Karpas-422 (cell line): ENCODE measurements at regions not wholly inside any gene's neighbourhood (a gene's known extent, or its start where the extent isn't known, plus 50 kb on each side); places are given as distances from the start of the nearest gene placed in this dataset.
"Not testable (repeated sequence)": the region's sequence is repeated elsewhere in the genome, so short reads cannot be mapped to it uniquely, and the experiment has no call there.

Experiments
- DNase-seq: peaks from one replicate; pipeline ENCODE4 v3.0.0-alpha.2; 2015
- H2AFZ ChIP-seq: fragments of 200-600 bp; sonication (generic); 2 replicates; pipeline ENCODE4 v1.6.1; 2014; ENCODE audit warnings: antibody characterized with exemption, low read length, mixed read lengths
- H3K27ac ChIP-seq: fragments of 200-600 bp; sonication (generic); 2 replicates; pipeline ENCODE4 v1.5.1; 2014; ENCODE audit warnings: mild to moderate bottlenecking, low read length, moderate library complexity
- H3K27me3 ChIP-seq: fragments of 200-600 bp; sonication (generic); 2 replicates; pipeline ENCODE4 v1.6.1; 2014; ENCODE audit warnings: low read length, mixed read lengths
- H3K36me3 ChIP-seq: fragments of 200-600 bp; sonication (generic); 2 replicates; pipeline ENCODE4 v1.6.1; 2014; ENCODE audit warnings: low read length, mixed read lengths; ENCODE audit not compliant: insufficient read depth
- H3K4me1 ChIP-seq: fragments of 200-600 bp; sonication (generic); 2 replicates; pipeline ENCODE4 v1.6.1; 2014; ENCODE audit warnings: mild to moderate bottlenecking, low read length, mixed read lengths
- H3K4me2 ChIP-seq: fragments of 200-600 bp; sonication (generic); 2 replicates; pipeline ENCODE4 v1.6.1; 2014; ENCODE audit warnings: low read length, low read depth, mild to moderate bottlenecking; ENCODE audit not compliant: poor library complexity, severe bottlenecking
- H3K4me3 ChIP-seq: fragments of 200-600 bp; sonication (generic); 2 replicates; pipeline ENCODE4 v1.5.1; 2014; ENCODE audit warnings: mild to moderate bottlenecking, antibody characterized with exemption, low read length, mixed read lengths
- H3K79me2 ChIP-seq: fragments of 200-600 bp; sonication (generic); 2 replicates; pipeline ENCODE4 v1.6.1; 2014; ENCODE audit warnings: mild to moderate bottlenecking, low read length, mixed read lengths
- H3K9ac ChIP-seq: fragments of 200-600 bp; sonication (generic); 2 replicates; pipeline ENCODE4 v1.6.0; 2014; ENCODE audit warnings: low read length
- H3K9me2 ChIP-seq: fragments of 200-600 bp; sonication (generic), shearing (Covaris generic); replicated peaks from 2 replicates; pipeline ENCODE4 v1.6.0; 2014; ENCODE audit warnings: mild to moderate bottlenecking, low read length, moderate library complexity; ENCODE audit not compliant: insufficient read depth
- H3K9me3 ChIP-seq: fragments of 300-700, 200-600 bp; sonication (generic); 2 replicates; pipeline ENCODE4 v1.6.1; 2014; ENCODE audit warnings: low read length, mixed read lengths
- H4K20me1 ChIP-seq: fragments of 200-600 bp; sonication (generic); 2 replicates; pipeline ENCODE4 v1.6.1; 2014; ENCODE audit warnings: mild to moderate bottlenecking, antibody characterized with exemption, low read length, low read depth; ENCODE audit not compliant: insufficient read depth

GRCh38 chr9:26491922-26492607 is 400.5 kb downstream of the CAAP1 start:
- not testable (repeated sequence) for H2AFZ ChIP-seq, H3K27ac ChIP-seq, H3K4me1 ChIP-seq, H4K20me1 ChIP-seq, H3K9ac ChIP-seq, H3K9me2 ChIP-seq, H3K36me3 ChIP-seq, DNase-seq, H3K27me3 ChIP-seq, H3K9me3 ChIP-seq, H3K4me3 ChIP-seq, H3K79me2 ChIP-seq, H3K4me2 ChIP-seq

- Histone ChIP-seq H3K9me3 (no peaks in the 10 kb centered on the region), H3K4me2 (no peak overlapping the region), H3K27ac (no peak overlapping the region), H3K27me3 (no peaks in the 10 kb centered on the region), H3K9ac (no peak overlapping the region), H3K4me1 (no peaks in the 10 kb centered on the region), H2AFZ (no peak overlapping the region), H3K9me2 (no peaks in the 10 kb centered on the region), H3K36me3 (no peaks in the 10 kb centered on the region), H3K4me3 (no peak overlapping the region), H3K79me2 (no peaks in the 10 kb centered on the region), H4K20me1 (no peaks in the 10 kb centered on the region)
- DNase-seq = no peak
Measured at GRCh38 chr9:26483991-26484390, 408.6 kb downstream of the CAAP1 start.

GRCh38 chr9:26477963-26478362 is 414.6 kb downstream of the CAAP1 start:
- Histone ChIP-seq H3K4me2 (no peak overlapping the region), H3K79me2 (no peaks in the 10 kb centered on the region), H3K27me3 (no peaks in the 10 kb centered on the region), H3K9ac (no peak overlapping the region), H3K4me1 (no peaks in the 10 kb centered on the region), H2AFZ (no peak overlapping the region), H3K4me3 (no peak overlapping the region), H3K36me3 (no peaks in the 10 kb centered on the region), H3K9me2 (no peaks in the 10 kb centered on the region), H4K20me1 (no peaks in the 10 kb centered on the region), H3K27ac (no peak overlapping the region), H3K9me3 (no peaks in the 10 kb centered on the region)
- DNase-seq = no peak

GRCh38 chr9:26471261-26471660 is 421.3 kb downstream of the CAAP1 start:
- H3K4me1 ChIP-seq = no peaks in the 10 kb centered on the region
- H3K4me3 ChIP-seq = no peak overlapping the region
- H3K27me3 ChIP-seq = no peaks in the 10 kb centered on the region
- no peak overlapping the region for H3K9ac ChIP-seq
- H3K9me2 ChIP-seq = no peaks in the 10 kb centered on the region
- H4K20me1 ChIP-seq = no peaks in the 10 kb centered on the region
- no peak overlapping the region for H3K27ac ChIP-seq
- DNase-seq = no peak
- no peak overlapping the region for H3K4me2 ChIP-seq
- no peaks in the 10 kb centered on the region for H3K9me3 ChIP-seq
- H3K79me2 ChIP-seq = no peaks in the 10 kb centered on the region
- no peaks in the 10 kb centered on the region for H3K36me3 ChIP-seq
- H2AFZ ChIP-seq = no peak overlapping the region

GRCh38 chr9:26470284-26470683 is 422.3 kb downstream of the CAAP1 start:
- Histone ChIP-seq H2AFZ (no peak overlapping the region), H3K4me1 (no peaks in the 10 kb centered on the region), H4K20me1 (no peaks in the 10 kb centered on the region), H3K4me3 (no peak overlapping the region), H3K9me2 (no peaks in the 10 kb centered on the region), H3K36me3 (no peaks in the 10 kb centered on the region), H3K27me3 (no peaks in the 10 kb centered on the region), H3K9ac (no peak overlapping the region), H3K9me3 (no peaks in the 10 kb centered on the region), H3K4me2 (no peak overlapping the region), H3K79me2 (no peaks in the 10 kb centered on the region), H3K27ac (no peak overlapping the region)
- DNase-seq = no peak

- no peaks in the 10 kb centered on the region for H3K79me2 ChIP-seq
- no peaks in the 10 kb centered on the region for H3K27me3 ChIP-seq
- no peaks in the 10 kb centered on the region for H3K9me3 ChIP-seq
- H3K9ac ChIP-seq = no peak overlapping the region
- H4K20me1 ChIP-seq = no peaks in the 10 kb centered on the region
- no peak overlapping the region for H3K4me2 ChIP-seq
- DNase-seq = no peak
- no peaks in the 10 kb centered on the region for H3K36me3 ChIP-seq
- H3K4me3 ChIP-seq = no peak overlapping the region
- H3K27ac ChIP-seq = no peak overlapping the region
- no peak overlapping the region for H2AFZ ChIP-seq
- H3K4me1 ChIP-seq = no peaks in the 10 kb centered on the region
- H3K9me2 ChIP-seq = 0 out of 2 replicates have a peak, but pooled peaks cover 8% of the 10 kb centered on the region
Measured at GRCh38 chr9:26463837-26464236, 428.8 kb downstream of the CAAP1 start.

GRCh38 chr9:26462751-26463150 is 429.9 kb downstream of the CAAP1 start:
- H3K79me2 ChIP-seq = no peaks in the 10 kb centered on the region
- no peak overlapping the region for H2AFZ ChIP-seq
- H3K9me3 ChIP-seq = no peaks in the 10 kb centered on the region
- no peak overlapping the region for H3K27ac ChIP-seq
- no peak overlapping the region for H3K4me3 ChIP-seq
- no peaks in the 10 kb centered on the region for H4K20me1 ChIP-seq
- no peaks in the 10 kb centered on the region for H3K27me3 ChIP-seq
- H3K9ac ChIP-seq = no peak overlapping the region
- DNase-seq = no peak
- H3K4me1 ChIP-seq = no peaks in the 10 kb centered on the region
- no peak overlapping the region for H3K4me2 ChIP-seq
- no peaks in the 10 kb centered on the region for H3K36me3 ChIP-seq
- 0 out of 2 replicates have a peak, but pooled peaks cover 8% of the 10 kb centered on the region for H3K9me2 ChIP-seq

GRCh38 chr9:26462213-26462612 is 430.4 kb downstream of the CAAP1 start:
- no peak overlapping the region for H3K9ac ChIP-seq
- no peaks in the 10 kb centered on the region for H3K79me2 ChIP-seq
- H2AFZ ChIP-seq = no peak overlapping the region
- no peaks in the 10 kb centered on the region for H3K36me3 ChIP-seq
- 0 out of 2 replicates have a peak, but pooled peaks cover 8% of the 10 kb centered on the region for H3K9me2 ChIP-seq
- no peaks in the 10 kb centered on the region for H3K9me3 ChIP-seq
- H3K4me2 ChIP-seq = no peak overlapping the region
- no peaks in the 10 kb centered on the region for H3K4me1 ChIP-seq
- DNase-seq = no peak
- no peaks in the 10 kb centered on the region for H3K27me3 ChIP-seq
- no peak overlapping the region for H3K4me3 ChIP-seq
- H4K20me1 ChIP-seq = no peaks in the 10 kb centered on the region
- no peak overlapping the region for H3K27ac ChIP-seq
